ENCODE measurements at regions not wholly inside any gene's neighbourhood (a gene's known extent, or its start where the extent isn't known, plus 50 kb on each side); places are given as distances from the start of the nearest gene placed in this dataset.
A peak's percentile ranks its signal among the peaks of the same experiment; 100 is the strongest.

GRCh38 chr2:128452536-128453530 lies 134.2 kb upstream of the HS6ST1 start:
- no peak for DNase-seq

GRCh38 chr2:128454980-128455720 lies 136.5 kb upstream of the HS6ST1 start:
- DNase-seq = no peak

GRCh38 chr2:128455721-128456050 lies 137.0 kb upstream of the HS6ST1 start:
- no peak for DNase-seq

DNA sequence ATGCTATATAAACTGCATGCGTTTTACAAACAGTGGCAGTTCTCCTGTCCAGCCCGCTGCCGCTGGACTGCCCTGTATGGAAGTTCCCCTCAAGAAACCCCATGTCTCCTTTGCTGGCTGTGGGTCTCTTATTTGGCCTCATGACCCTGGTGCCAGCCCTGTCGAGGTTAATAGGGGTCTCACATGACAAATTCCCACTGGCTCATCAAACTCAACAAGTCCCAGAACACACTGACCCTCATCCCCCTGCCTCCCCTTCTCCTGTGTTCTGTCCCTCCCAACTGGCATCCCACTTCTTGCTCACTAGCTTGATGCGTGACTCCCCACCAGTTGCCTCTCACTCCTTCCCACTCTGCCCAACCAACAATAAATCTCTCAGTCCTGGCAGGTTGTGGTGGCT lies 137.6 kb upstream of the HS6ST1 start:
- no peak for DNase-seq

- no peak for DNase-seq
These were observed 138.4 kb upstream of the HS6ST1 start for GRCh38 chr2:128457006-128457604.

DNA sequence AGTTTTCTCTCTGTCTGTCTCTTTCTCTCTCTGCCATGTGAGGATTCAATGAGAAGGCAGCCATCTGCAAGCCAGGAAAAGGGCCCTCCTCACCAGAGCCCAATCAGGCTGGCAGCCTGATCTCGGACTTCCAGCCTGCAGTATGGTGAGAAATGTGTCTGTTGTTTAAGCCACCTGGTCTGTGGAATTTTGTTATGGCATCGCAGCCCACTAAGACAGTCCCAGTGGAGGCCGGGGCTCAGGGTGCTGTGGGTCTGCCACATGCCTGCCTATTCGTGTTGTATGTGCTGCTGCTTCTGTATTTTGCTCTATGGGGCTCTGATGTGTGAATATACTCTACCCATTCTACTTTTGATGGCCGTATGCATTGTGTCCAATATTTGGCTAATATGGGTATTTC lies 139.0 kb upstream of the HS6ST1 start:
- no peak for DNase-seq

GRCh38 chr2:128458505-128458904 lies 139.8 kb upstream of the HS6ST1 start:
- DNase-seq = no peak

GRCh38 chr2:128464456-128464855 lies 145.8 kb upstream of the HS6ST1 start:
- DNase-seq = no peak

DNA sequence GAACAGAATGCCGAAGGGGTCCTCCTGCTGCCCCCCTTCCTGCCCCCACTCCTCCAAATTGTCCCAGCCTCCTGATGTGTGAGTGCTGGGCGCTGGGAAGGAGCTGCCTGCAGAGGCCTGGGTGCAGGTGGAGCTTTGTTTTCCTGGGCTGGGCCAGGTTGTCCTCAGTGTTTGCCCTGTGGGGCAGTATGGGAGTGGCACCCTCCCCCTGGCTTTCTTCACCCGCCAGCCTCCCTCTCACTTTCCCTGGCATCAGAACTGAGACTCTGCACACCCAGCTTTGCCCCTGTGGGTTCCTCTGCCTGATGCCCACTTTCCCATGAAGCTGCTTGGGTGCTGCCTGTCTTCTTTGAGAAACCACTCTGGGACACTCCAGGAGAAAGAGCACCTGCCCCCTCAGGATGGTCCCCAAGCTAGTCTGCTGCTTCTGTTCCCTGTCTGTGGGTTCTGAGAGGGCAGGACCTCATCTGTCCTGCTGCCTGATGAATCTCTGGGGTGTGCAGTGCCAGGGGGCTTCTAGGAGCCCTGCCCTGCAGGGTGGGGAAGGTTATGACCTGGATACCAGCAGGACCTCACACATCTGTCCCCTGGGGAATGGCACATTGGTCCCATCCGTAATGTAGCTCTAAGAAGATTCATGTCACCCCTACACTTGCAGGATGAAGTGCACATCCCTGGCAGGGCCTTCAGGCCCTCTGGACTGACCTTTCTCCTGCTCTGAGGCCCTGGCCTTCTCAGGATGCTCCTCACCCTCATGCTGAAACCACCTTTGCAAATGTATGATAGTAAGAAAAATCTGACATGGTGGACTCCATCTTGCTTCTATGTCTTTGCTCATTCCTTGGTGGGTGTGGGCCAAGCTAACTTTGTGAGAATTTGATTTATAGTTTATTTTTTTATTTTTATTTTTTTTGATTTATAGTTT lies 146.8 kb upstream of the HS6ST1 start:
- DNase-seq = no peak

DNA sequence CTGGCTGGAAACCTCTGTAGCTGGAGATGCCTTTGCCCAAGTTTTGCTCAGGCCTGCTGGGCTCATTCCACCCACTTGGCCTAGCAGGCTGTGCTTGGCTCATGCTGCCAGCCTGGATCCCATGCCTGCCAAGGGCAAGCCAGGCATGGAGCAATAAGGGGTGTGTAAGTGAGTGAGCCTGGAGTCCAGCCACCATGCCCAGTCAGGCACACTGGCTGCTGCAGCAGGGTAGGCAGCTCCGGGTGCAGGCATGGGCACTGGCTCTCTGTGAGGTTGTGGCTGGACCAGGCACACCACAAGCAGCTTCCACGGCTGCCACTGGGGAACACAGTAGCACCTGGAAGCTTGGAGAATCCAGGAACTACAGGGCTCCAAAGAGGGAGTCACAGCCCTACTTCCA lies 147.7 kb upstream of the HS6ST1 start:
- no peak for DNase-seq

- no peak for DNase-seq
These were observed 148.1 kb upstream of the HS6ST1 start for GRCh38 chr2:128466776-128467175.

GRCh38 chr2:128467321-128467969 lies 148.8 kb upstream of the HS6ST1 start:
- DNase-seq = no peak

DNA sequence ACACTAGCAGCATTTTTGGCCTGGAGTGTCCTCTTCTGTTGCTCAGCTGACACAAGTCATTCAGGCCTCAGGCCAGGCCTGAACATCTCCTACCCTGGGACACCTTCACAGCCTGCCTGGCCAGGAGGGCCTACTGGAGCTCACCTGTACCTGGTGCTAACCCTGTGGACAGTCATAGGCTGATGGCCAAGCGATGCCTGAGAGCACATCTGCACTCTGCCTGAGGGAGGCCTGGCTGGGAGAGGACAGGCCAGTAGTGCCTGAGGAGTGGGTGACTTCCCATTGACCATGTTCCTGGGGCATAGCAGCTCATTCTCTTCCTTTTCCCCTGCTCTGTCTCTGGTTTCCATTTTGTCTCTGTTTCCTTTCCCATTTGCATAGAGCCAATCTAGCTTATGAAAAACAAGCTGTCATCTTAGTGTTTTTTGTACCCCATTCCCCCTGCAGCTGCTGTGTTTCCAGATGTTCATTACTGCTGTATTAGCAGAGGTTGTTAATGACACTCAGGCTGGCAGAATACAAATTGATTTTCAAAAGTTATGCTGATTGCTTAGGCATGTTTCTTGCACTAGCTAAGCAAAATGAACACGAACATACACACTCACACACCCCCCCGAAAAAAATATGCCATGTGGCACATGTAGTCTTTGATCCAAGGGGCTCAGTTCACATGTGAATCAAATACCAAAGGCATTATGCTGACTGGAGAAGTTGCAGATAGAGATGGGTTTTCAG lies 149.7 kb upstream of the HS6ST1 start:
- no peak for DNase-seq

DNA sequence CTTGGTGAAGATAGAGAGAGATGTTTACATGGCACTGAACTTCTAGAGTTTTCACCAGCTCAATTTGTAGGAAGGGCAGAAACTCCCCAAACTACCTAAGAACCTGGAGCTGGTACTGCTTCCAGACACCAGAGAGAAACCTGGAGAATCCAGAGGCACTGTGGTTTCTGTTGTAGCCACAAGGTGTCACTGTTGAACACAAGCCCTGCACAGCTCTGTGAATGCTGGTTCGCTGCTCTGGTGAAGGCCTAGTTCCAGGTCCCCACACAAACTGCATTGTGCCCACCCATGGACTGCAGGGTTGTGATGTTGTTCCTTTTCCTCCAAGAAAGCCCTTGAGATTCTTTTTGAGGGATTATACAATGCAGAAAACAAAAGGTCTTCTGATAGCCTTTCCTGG lies 150.5 kb upstream of the HS6ST1 start:
- no peak for DNase-seq

DNA sequence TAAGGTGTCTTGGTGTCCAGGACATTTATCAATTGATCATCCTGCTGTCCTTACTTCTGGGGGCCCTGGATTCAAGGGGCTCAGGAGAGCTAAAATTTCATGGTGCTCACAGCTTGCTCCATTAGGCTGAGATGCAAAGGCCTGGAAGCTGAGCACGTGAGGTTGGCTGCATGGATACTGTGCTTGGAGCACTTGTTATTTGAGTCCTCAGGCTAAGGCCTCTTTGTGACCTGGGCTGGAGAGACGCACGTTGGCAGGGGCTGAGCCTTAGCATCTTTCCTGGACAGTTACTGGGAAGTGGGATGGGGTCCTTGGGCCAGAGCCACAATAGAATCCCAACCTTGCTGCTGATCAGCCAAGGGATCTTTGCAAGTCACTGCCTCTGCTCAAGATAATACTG lies 151.2 kb upstream of the HS6ST1 start:
- DNase-seq = no peak

DNA sequence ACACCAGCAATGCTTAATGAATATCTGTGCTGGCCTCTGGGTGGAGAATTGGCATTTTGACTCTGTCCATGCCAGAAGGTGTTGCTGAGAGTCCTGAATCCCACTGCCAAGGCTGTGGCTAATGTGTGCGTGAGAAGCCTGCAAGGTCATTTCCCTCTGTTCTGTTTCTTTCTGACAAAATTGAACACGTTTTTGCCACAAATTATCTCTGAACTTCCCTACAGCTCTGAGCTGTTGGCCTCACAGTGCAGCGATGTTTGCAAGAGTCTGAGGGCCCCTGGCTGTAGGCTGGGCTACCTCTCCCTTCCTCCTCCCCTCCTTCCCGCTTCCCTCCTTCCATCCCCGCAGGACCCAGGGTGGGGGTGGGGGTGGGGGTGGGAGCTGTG lies 154.1 kb upstream of the HS6ST1 start:
- no peak for DNase-seq

DNA sequence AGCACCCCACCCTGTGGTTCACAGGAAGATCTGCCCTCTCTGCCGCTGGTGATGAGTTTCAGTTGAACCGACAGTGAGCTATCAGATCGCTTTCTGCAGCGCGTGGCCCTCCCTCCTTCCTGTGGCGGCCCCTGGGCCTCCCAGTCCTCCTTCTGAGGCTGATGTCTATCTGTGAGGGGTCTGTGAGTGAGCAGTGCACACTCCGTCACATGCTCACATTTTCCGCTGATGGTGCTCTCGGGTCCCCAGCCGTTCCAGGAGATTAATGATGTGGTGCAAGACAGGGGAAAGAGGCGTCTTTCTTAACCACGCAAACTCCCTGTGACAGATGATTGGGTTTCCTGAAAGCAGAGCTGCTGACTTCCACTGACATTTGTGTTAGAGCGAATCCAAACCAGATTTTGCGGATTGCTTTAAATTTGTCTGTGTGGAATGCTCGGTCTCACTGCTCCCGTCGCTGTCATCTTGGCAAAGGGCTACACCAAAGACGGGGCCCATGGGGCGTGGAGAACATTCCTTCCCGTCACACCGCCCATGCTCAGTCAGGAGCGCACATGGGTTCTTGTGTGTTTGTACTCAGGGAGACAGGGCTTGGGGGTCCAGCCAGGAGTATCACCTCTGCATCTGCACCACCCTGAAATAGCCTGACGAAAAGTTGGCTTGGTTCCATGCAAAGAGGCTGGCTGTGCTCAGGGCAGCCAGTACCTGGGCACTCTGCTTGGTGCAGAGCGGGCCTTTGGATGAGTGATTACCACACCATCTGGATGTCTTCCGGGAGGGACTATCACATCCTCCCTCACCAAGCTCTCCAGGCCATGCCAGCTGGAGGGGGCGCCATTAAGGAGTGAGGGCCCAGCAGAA lies 154.7 kb upstream of the HS6ST1 start:
- DNase-seq = peak in 1 of 2 donors; percentile 8

- no peak for DNase-seq
These were observed 155.6 kb upstream of the HS6ST1 start for GRCh38 chr2:128474036-128474955.

GRCh38 chr2:128474962-128475361 lies 156.3 kb upstream of the HS6ST1 start:
- DNase-seq = no peak
